ENCODE measurements at regions not wholly inside any gene's neighbourhood (a gene's known extent, or its start where the extent isn't known, plus 50 kb on each side); places are given as distances from the start of the nearest gene placed in this dataset.

GRCh38 chr5:174521449-174521848 is 202.9 kb upstream of the MSX2 start:
- Mint-ChIP-seq H3K27me3 (peaks cover 8% of the 10 kb centered on the region), H3K9me3 (no peaks in the 10 kb centered on the region), H3K4me1 (ENCODE audit: low read depth) (no peaks in the 10 kb centered on the region), H3K27ac (no peak overlapping the region), H3K36me3 (ENCODE audit: low read depth) (no peaks in the 10 kb centered on the region), H3K4me3 (no peak overlapping the region)
- DNase-seq (no peak), ATAC-seq (no peak)
- ChIA-PET POLR2A (no interaction called here), CTCF (no interaction called here)
- intact Hi-C loops (cut with micrococcal nuclease), result no loop called here
- TF ChIP-seq CTCF (IDR thresholded peaks at IDR 0.05), result no peak

- intact Hi-C loops (cut with micrococcal nuclease), result no loop called here
Measured at GRCh38 chr5:174522480-174523260, 201.7 kb upstream of the MSX2 start.

GRCh38 chr5:174523311-174524071 is 200.9 kb upstream of the MSX2 start:
- Mint-ChIP-seq H3K4me3 (no peak overlapping the region), H3K4me1 (ENCODE audit: low read depth) (no peaks in the 10 kb centered on the region)

More at GRCh38 chr5:174522480-174523260, 201.7 kb upstream of the MSX2 start:
- ATAC-seq (no peak), DNase-seq (no peak)
- Mint-ChIP-seq H3K27ac (no peak overlapping the region), H3K36me3 (ENCODE audit: low read depth) (no peaks in the 10 kb centered on the region), H3K4me1 (ENCODE audit: low read depth) (no peaks in the 10 kb centered on the region), H3K27me3 (peaks cover 8% of the 10 kb centered on the region), H3K4me3 (no peak overlapping the region), H3K9me3 (no peaks in the 10 kb centered on the region)
- POLR2A ChIA-PET, result no interaction called here
- CTCF ChIA-PET, result no interaction called here
- no peak for TF ChIP-seq CTCF (IDR thresholded peaks at IDR 0.05)

GRCh38 chr5:174524351-174524750 is 200.0 kb upstream of the MSX2 start:
- DNase-seq (no peak), ATAC-seq (no peak)
- ChIA-PET POLR2A (no interaction called here), CTCF (no interaction called here)
- intact Hi-C loops (cut with micrococcal nuclease), result no loop called here
- H3K27ac Mint-ChIP-seq, result no peak overlapping the region
- H3K4me3 Mint-ChIP-seq, result no peak overlapping the region
- no peaks in the 10 kb centered on the region for H3K36me3 Mint-ChIP-seq (ENCODE audit: low read depth)
- H3K4me1 Mint-ChIP-seq (ENCODE audit: low read depth), result no peaks in the 10 kb centered on the region
- TF ChIP-seq CTCF (IDR thresholded peaks at IDR 0.05), result no peak
- no peaks in the 10 kb centered on the region for H3K9me3 Mint-ChIP-seq
- peaks cover 7% of the 10 kb centered on the region for H3K27me3 Mint-ChIP-seq

More at GRCh38 chr5:174523311-174524071, 200.9 kb upstream of the MSX2 start:
- Mint-ChIP-seq H3K27ac (no peak overlapping the region), H3K27me3 (peaks cover 8% of the 10 kb centered on the region), H3K36me3 (ENCODE audit: low read depth) (no peaks in the 10 kb centered on the region), H3K9me3 (no peaks in the 10 kb centered on the region)
- POLR2A ChIA-PET, result no interaction called here
- no peak for TF ChIP-seq CTCF (IDR thresholded peaks at IDR 0.05)
- ATAC-seq (no peak), DNase-seq (no peak)
- intact Hi-C loops (cut with micrococcal nuclease), result no loop called here
- CTCF ChIA-PET, result no interaction called here

GRCh38 chr5:174526177-174526576 is 198.2 kb upstream of the MSX2 start:
- ChIA-PET POLR2A (no interaction called here), CTCF (no interaction called here)
- TF ChIP-seq CTCF (IDR thresholded peaks at IDR 0.05), result no peak
- no peaks in the 10 kb centered on the region for H3K4me1 Mint-ChIP-seq (ENCODE audit: low read depth)
- intact Hi-C loops (cut with micrococcal nuclease), result no loop called here
- H3K4me3 Mint-ChIP-seq, result no peak overlapping the region
- H3K9me3 Mint-ChIP-seq, result no peaks in the 10 kb centered on the region
- ATAC-seq, result no peak
- H3K36me3 Mint-ChIP-seq (ENCODE audit: low read depth), result no peaks in the 10 kb centered on the region
- peaks cover 11% of the 10 kb centered on the region for H3K27me3 Mint-ChIP-seq
- DNase-seq, result no peak
- no peak overlapping the region for H3K27ac Mint-ChIP-seq

Data from activated CD8-positive, alpha-beta T cell treated with anti-CD3 and anti-CD28 coated beads for 36 hours (primary cell).